Stimulated activated CD4-positive, alpha-beta T cell treated with anti-CD3 and anti-CD28 coated beads, Interleukin-4, amount 100 ng/mL, for 48 hours (primary cell): ENCODE measurements at regions not wholly inside any gene's neighbourhood (a gene's known extent, or its start where the extent isn't known, plus 50 kb on each side); places are given as distances from the start of the nearest gene placed in this dataset.
"Not testable (repeated sequence)": the region's sequence is repeated elsewhere in the genome, so short reads cannot be mapped to it uniquely, and the experiment has no call there.

Experiments
- DNase-seq, 2 donors: peaks; one replicate each; pipeline ENCODE4 v3.0.0-alpha.2; 2020; ENCODE audit warnings: low read depth in 2 of 2

- no peak for DNase-seq
Observed at GRCh38 chr5:26415987-26416779, 622.2 kb downstream of the CDH9 start.

- no peak for DNase-seq
Observed at GRCh38 chr5:26390608-26391007, 647.8 kb downstream of the CDH9 start.

GRCh38 chr5:26388976-26389375 is 649.4 kb downstream of the CDH9 start:
- DNase-seq = no peak

GRCh38 chr5:26386532-26386931 is 651.9 kb downstream of the CDH9 start:
- no peak for DNase-seq

GRCh38 chr5:26364624-26365023 is 673.8 kb downstream of the CDH9 start:
- not testable (repeated sequence) for DNase-seq

- DNase-seq = no peak
Observed at GRCh38 chr5:26343801-26344325, 694.5 kb downstream of the CDH9 start.

GRCh38 chr5:26339576-26339975 is 698.8 kb downstream of the CDH9 start:
- DNase-seq = no peak

GRCh38 chr5:26329562-26330189 is 708.7 kb downstream of the CDH9 start:
- DNase-seq = no peak

- no peak for DNase-seq
Observed at GRCh38 chr5:26326153-26326759, 712.1 kb downstream of the CDH9 start.

GRCh38 chr5:26325432-26325831 is 713.0 kb downstream of the CDH9 start:
- DNase-seq = not testable (repeated sequence)

- not testable (repeated sequence) for DNase-seq
Observed at GRCh38 chr5:26324273-26324895, 714.0 kb downstream of the CDH9 start.

- no peak for DNase-seq
Observed at GRCh38 chr5:26323794-26324193, 714.6 kb downstream of the CDH9 start.

- no peak for DNase-seq
Observed at GRCh38 chr5:26321278-26321677, 717.1 kb downstream of the CDH9 start.

GRCh38 chr5:26310415-26310814 is 728.0 kb downstream of the CDH9 start:
- DNase-seq = no peak

- DNase-seq = no peak
Observed at GRCh38 chr5:26295541-26295940, 742.8 kb downstream of the CDH9 start.

GRCh38 chr5:26282190-26282589 is 756.2 kb downstream of the CDH9 start:
- DNase-seq = no peak

- no peak for DNase-seq
Observed at GRCh38 chr5:26278078-26278477, 760.3 kb downstream of the CDH9 start.

GRCh38 chr5:26259081-26259480 is 779.3 kb downstream of the CDH9 start:
- DNase-seq = no peak

- no peak for DNase-seq
Observed at GRCh38 chr5:26245321-26245720, 793.1 kb downstream of the CDH9 start.

- no peak for DNase-seq
Observed at GRCh38 chr5:26239588-26239987, 798.8 kb downstream of the CDH9 start.

GRCh38 chr5:26237489-26237888 is 800.9 kb downstream of the CDH9 start:
- no peak for DNase-seq

GRCh38 chr5:26236936-26237335 is 801.5 kb downstream of the CDH9 start:
- DNase-seq = no peak
